SK-N-SH (cell line): ENCODE measurements at regions not wholly inside any gene's neighbourhood (a gene's known extent, or its start where the extent isn't known, plus 50 kb on each side); places are given as distances from the start of the nearest gene placed in this dataset.

Experiments
- CTCF ChIA-PET: fragments of 300-600, 350-600 bp; formaldehyde crosslinking; extraction: SDS; loops from one replicate; lab custom pipeline; 2021; lab: Yijun Ruan, JAX
- POLR2A ChIA-PET: fragments of 350-600 bp; sonication (Branson Sonifier 250); formaldehyde crosslinking; extraction: SDS; loops from one replicate; lab custom pipeline; 2020; ENCODE audit warnings: antibody characterized with exemption, inconsistent platforms; lab: Yijun Ruan, JAX
- DNase-seq: peaks from one replicate; pipeline ENCODE4 v3.0.0; 2012
- H2AFZ ChIP-seq: fragments of 200-600 bp; sonication (generic); 2 replicates; pipeline ENCODE4 v1.8.1; 2016; ENCODE audit warnings: antibody characterized with exemption, mild to moderate bottlenecking, low read depth
- H3F3A ChIP-seq: fragments of 200-600 bp; sonication (generic); replicated peaks from 2 replicates; pipeline ENCODE3; 2016; ENCODE audit warnings: antibody characterized with exemption, mild to moderate bottlenecking; ENCODE audit not compliant: insufficient read depth
- H3K27ac ChIP-seq, 2 experiments: fragments of 200-500 bp in 1 of 2; fragments of 200-600 bp in 1 of 2; sonication (Bioruptor generic) in 1 of 2; sonication (generic), shearing (Covaris generic) in 1 of 2; 2 replicates each; pipeline versions ENCODE4 v1.5.1 to v1.6.1; 2014 to 2016; ENCODE audit warnings: low read depth in 2 of 2, inconsistent platforms in 1 of 2, low read length in 1 of 2, mild to moderate bottlenecking in 1 of 2, mixed read lengths in 1 of 2
- H3K27me3 ChIP-seq: fragments of 200-600 bp; sonication (generic), shearing (Covaris generic); 2 replicates; pipeline ENCODE4 v1.6.1; 2016; ENCODE audit warnings: mixed run types; ENCODE audit not compliant: insufficient read depth
- H3K36me3 ChIP-seq, 2 experiments: fragments of 200-500 bp in 1 of 2; fragments of 200-600 bp in 1 of 2; sonication (Bioruptor generic) in 1 of 2; sonication (generic) in 1 of 2; replicated peaks in 1 of 2; 2 replicates each; pipeline versions ENCODE3 to v1.5.1; 2014 to 2016; ENCODE audit warnings: low read length in 1 of 2, mild to moderate bottlenecking in 1 of 2; ENCODE audit not compliant: insufficient read depth in 2 of 2, control insufficient read depth in 1 of 2
- H3K4me1 ChIP-seq, 2 experiments: fragments of 200-500 bp in 1 of 2; fragments of 200-600 bp in 1 of 2; sonication (Bioruptor generic) in 1 of 2; sonication (generic), shearing (Covaris generic) in 1 of 2; 2 replicates each; pipeline versions ENCODE4 v1.5.1 to v1.6.1; 2014 to 2016; ENCODE audit warnings: low read depth in 1 of 2, low read length in 1 of 2, mixed run types in 1 of 2; ENCODE audit not compliant: insufficient read depth in 2 of 2, control insufficient read depth in 1 of 2
- H3K4me2 ChIP-seq: fragments of 200-600 bp; sonication (generic), shearing (Covaris generic); 2 replicates; pipeline ENCODE4 v1.6.1; 2017; ENCODE audit warnings: mixed run types
- H3K4me3 ChIP-seq, 2 experiments: fragments of 200-500 bp in 1 of 2; fragments of 200-600 bp in 1 of 2; sonication (Bioruptor generic) in 1 of 2; sonication (generic), shearing (Covaris generic) in 1 of 2; 2 replicates each; pipeline versions ENCODE4 v1.5.1 to v1.8.1; 2014 to 2016; ENCODE audit warnings: low read depth in 2 of 2, inconsistent platforms in 1 of 2, low read length in 1 of 2, mild to moderate bottlenecking in 1 of 2, mixed read lengths in 1 of 2, moderate library complexity in 1 of 2
- H3K79me2 ChIP-seq: fragments of 200-600 bp; sonication (generic); 2 replicates; pipeline ENCODE4 v1.8.1; 2017; ENCODE audit warnings: mild to moderate bottlenecking; ENCODE audit not compliant: insufficient read depth
- H3K9ac ChIP-seq: fragments of 200-600 bp; sonication (generic); 2 replicates; pipeline ENCODE4 v1.6.1; 2017; ENCODE audit warnings: mixed run types
- H3K9me2 ChIP-seq: fragments of 200-600 bp; sonication (generic); 2 replicates; pipeline ENCODE4 v1.6.1; 2017; ENCODE audit warnings: mixed run types
- H3K9me3 ChIP-seq: fragments of 200-600 bp; sonication (generic); 2 replicates; pipeline ENCODE4 v1.6.1; 2017; ENCODE audit warnings: mixed run types, mild to moderate bottlenecking, moderate library complexity
- H4K20me1 ChIP-seq: fragments of 200-600 bp; sonication (generic); 2 replicates; pipeline ENCODE4 v1.6.1; 2017; ENCODE audit warnings: mild to moderate bottlenecking, mixed run types; ENCODE audit not compliant: insufficient read depth
- MEF2A ChIP-seq: IDR thresholded peaks from 2 replicates; pipeline ENCODE4 v1.4.0; 2012; ENCODE audit warnings: low read depth, borderline replicate concordance
- MXI1 ChIP-seq: IDR thresholded peaks from 2 replicates; pipeline ENCODE4 v1.6.1; 2012; ENCODE audit warnings: mild to moderate bottlenecking, low read depth, low read length, improper control_type of control experiment
- NFIC ChIP-seq: IDR thresholded peaks from 2 replicates; pipeline ENCODE4 v1.4.0; 2012; ENCODE audit warnings: borderline replicate concordance
- NRF1 ChIP-seq: IDR thresholded peaks from 2 replicates; pipeline ENCODE4 v1.6.1; 2012; ENCODE audit warnings: low read depth, mild to moderate bottlenecking, low read length
- RAD21 ChIP-seq: IDR thresholded peaks from 2 replicates; pipeline ENCODE4 v1.6.1; 2012; ENCODE audit warnings: mild to moderate bottlenecking, low read length
- RCOR1 ChIP-seq: fragments of 150-350 bp; IDR thresholded peaks from 2 replicates; pipeline ENCODE4 v1.6.1; 2017; ENCODE audit warnings: antibody characterized with exemption, low read length
- RFX5 ChIP-seq: IDR thresholded peaks from 2 replicates; pipeline ENCODE4 v1.6.1; 2012; ENCODE audit warnings: mild to moderate bottlenecking, improper control_type of control experiment, low read length
- USF1 ChIP-seq: IDR thresholded peaks from 2 replicates; pipeline ENCODE4 v1.4.0; 2012; ENCODE audit warnings: low read depth, borderline replicate concordance
- ZBTB33 ChIP-seq: IDR thresholded peaks from 2 replicates; pipeline ENCODE4 v1.4.0; 2012; ENCODE audit warnings: low read depth, borderline replicate concordance
- WGBS: methylation state at CpG from one replicate; pipeline ENCODE4 v1.1.6; 2017; ENCODE audit warnings: low lambda C conversion rate; 5-methylcytosine and 5-hydroxymethylcytosine counted together
- TF ChIP-seq, protein P1 (sequence below): fragments of 200-600 bp; sonication (generic); IDR thresholded peaks from 2 replicates; pipeline ENCODE4 v1.6.1; 2017; ENCODE audit warnings: antibody characterized with exemption, mild to moderate bottlenecking, moderate library complexity
- TF ChIP-seq, protein P2 (sequence below): IDR thresholded peaks from 2 replicates; pipeline ENCODE4 v1.6.1; 2012; ENCODE audit warnings: mild to moderate bottlenecking, low read depth, low read length, moderate library complexity

- Histone ChIP-seq H3F3A (no peaks in the 10 kb centered on the region), H3K9me2 (no peaks in the 10 kb centered on the region), H3K27me3 (no peaks in the 10 kb centered on the region), H3K4me3 (no peak overlapping the region), H4K20me1 (no peaks in the 10 kb centered on the region), H3K27ac (no peak overlapping the region), H3K79me2 (no peaks in the 10 kb centered on the region), H3K4me2 (no peak overlapping the region), H3K36me3 (no peaks in the 10 kb centered on the region), H3K9me3 (no peaks in the 10 kb centered on the region), H3K9ac (no peak overlapping the region), H3K4me1 (peaks cover 0 to 2% of the 10 kb centered on the region in 2 experiments; a peak in 2 of 4 replicates), H2AFZ (no peak overlapping the region)
- ChIA-PET CTCF (interaction anchor here (0.8 to 2.2 kb wide), 3 partner anchors 17 to 182 kb away, joined by 3 to 7 read pairs (median 5); no protein-coding TSS in a partner anchor), POLR2A (no interaction called here)
- TF ChIP-seq USF1 (no peak), MEF2A (no peak), RFX5 (no peak), RCOR1 (no peak), NRF1 (no peak), ZBTB33 (no peak), MXI1 (no peak), NFIC (no peak), RAD21 (no peak)
- TF ChIP-seq, protein P1, sequence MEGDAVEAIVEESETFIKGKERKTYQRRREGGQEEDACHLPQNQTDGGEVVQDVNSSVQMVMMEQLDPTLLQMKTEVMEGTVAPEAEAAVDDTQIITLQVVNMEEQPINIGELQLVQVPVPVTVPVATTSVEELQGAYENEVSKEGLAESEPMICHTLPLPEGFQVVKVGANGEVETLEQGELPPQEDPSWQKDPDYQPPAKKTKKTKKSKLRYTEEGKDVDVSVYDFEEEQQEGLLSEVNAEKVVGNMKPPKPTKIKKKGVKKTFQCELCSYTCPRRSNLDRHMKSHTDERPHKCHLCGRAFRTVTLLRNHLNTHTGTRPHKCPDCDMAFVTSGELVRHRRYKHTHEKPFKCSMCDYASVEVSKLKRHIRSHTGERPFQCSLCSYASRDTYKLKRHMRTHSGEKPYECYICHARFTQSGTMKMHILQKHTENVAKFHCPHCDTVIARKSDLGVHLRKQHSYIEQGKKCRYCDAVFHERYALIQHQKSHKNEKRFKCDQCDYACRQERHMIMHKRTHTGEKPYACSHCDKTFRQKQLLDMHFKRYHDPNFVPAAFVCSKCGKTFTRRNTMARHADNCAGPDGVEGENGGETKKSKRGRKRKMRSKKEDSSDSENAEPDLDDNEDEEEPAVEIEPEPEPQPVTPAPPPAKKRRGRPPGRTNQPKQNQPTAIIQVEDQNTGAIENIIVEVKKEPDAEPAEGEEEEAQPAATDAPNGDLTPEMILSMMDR = no peak
- TF ChIP-seq, protein P2, sequence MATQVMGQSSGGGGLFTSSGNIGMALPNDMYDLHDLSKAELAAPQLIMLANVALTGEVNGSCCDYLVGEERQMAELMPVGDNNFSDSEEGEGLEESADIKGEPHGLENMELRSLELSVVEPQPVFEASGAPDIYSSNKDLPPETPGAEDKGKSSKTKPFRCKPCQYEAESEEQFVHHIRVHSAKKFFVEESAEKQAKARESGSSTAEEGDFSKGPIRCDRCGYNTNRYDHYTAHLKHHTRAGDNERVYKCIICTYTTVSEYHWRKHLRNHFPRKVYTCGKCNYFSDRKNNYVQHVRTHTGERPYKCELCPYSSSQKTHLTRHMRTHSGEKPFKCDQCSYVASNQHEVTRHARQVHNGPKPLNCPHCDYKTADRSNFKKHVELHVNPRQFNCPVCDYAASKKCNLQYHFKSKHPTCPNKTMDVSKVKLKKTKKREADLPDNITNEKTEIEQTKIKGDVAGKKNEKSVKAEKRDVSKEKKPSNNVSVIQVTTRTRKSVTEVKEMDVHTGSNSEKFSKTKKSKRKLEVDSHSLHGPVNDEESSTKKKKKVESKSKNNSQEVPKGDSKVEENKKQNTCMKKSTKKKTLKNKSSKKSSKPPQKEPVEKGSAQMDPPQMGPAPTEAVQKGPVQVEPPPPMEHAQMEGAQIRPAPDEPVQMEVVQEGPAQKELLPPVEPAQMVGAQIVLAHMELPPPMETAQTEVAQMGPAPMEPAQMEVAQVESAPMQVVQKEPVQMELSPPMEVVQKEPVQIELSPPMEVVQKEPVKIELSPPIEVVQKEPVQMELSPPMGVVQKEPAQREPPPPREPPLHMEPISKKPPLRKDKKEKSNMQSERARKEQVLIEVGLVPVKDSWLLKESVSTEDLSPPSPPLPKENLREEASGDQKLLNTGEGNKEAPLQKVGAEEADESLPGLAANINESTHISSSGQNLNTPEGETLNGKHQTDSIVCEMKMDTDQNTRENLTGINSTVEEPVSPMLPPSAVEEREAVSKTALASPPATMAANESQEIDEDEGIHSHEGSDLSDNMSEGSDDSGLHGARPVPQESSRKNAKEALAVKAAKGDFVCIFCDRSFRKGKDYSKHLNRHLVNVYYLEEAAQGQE = no peak
- no peak for DNase-seq
- 77% methylated on average over 4 of the region's 4 CpGs for WGBS
Observed at GRCh38 chr4:138863160-138863559, 152.4 kb upstream of the NOCT start.
